ENCODE measurements at regions not wholly inside any gene's neighbourhood (a gene's known extent, or its start where the extent isn't known, plus 50 kb on each side); places are given as distances from the start of the nearest gene placed in this dataset.

DNA sequence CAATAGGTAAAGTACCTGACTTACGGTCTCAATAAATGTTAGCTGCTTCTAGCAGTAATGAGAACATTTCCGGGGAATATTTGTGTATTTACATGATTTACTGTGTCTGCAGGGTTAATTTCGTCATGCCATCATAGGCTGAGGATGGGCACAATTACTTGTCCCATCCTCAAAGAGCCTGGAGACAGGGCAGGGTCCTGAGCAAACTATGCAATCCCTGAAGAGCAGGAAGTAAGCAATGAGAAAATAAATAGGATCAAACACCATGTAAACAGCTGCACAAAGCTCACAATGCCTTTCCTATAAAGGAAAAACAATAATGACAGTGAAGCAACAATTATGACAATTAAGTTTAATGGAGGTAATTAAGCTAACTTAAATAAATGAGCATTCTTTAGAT, 114.6 kb upstream of the FOXQ1 start:
- H4K20me1 ChIP-seq (ENCODE audit: insufficient read depth, low read length), result no peaks in the 10 kb centered on the region
- H3K4me3 ChIP-seq (ENCODE audit: low read length), result no peak overlapping the region
- H3K9me3 ChIP-seq (replicated peaks; ENCODE audit: insufficient read depth, low read length), result no peaks in the 10 kb centered on the region
- no peak overlapping the region for H3K27ac ChIP-seq (ENCODE audit: low read length)
- H3K4me1 ChIP-seq (ENCODE audit: low read length), result no peaks in the 10 kb centered on the region
- no peaks in the 10 kb centered on the region for H3K36me3 ChIP-seq (replicated peaks; ENCODE audit: insufficient read depth, low read length)
- TF ChIP-seq EZH2 (optimal IDR thresholded peaks at IDR 0.05; ENCODE audit: low read depth, low read length) (no peak), EZH2phosphoT487 (IDR thresholded peaks at IDR 0.05; ENCODE audit: low read length) (no peak)
- TF ChIP-seq, protein P1, sequence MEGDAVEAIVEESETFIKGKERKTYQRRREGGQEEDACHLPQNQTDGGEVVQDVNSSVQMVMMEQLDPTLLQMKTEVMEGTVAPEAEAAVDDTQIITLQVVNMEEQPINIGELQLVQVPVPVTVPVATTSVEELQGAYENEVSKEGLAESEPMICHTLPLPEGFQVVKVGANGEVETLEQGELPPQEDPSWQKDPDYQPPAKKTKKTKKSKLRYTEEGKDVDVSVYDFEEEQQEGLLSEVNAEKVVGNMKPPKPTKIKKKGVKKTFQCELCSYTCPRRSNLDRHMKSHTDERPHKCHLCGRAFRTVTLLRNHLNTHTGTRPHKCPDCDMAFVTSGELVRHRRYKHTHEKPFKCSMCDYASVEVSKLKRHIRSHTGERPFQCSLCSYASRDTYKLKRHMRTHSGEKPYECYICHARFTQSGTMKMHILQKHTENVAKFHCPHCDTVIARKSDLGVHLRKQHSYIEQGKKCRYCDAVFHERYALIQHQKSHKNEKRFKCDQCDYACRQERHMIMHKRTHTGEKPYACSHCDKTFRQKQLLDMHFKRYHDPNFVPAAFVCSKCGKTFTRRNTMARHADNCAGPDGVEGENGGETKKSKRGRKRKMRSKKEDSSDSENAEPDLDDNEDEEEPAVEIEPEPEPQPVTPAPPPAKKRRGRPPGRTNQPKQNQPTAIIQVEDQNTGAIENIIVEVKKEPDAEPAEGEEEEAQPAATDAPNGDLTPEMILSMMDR (IDR thresholded peaks at IDR 0.05; ENCODE audit: low read length), result no peak
- no peaks in the 10 kb centered on the region for H3F3A ChIP-seq (ENCODE audit: insufficient read depth, low read length)
- no peaks in the 10 kb centered on the region for H3K79me2 ChIP-seq (ENCODE audit: low read length)
- no peak overlapping the region for H3K9ac ChIP-seq (ENCODE audit: low read length)
- no peak overlapping the region for H2AFZ ChIP-seq (ENCODE audit: low read length)
- no peak overlapping the region for H3K4me2 ChIP-seq (ENCODE audit: low read depth, low read length)
- H3K9me2 ChIP-seq (replicated peaks; ENCODE audit: insufficient read depth, low read length), result no peaks in the 10 kb centered on the region
- no peaks in the 10 kb centered on the region for H3K27me3 ChIP-seq (replicated peaks; ENCODE audit: insufficient read depth, low read length)
- no peak for DNase-seq

DNA sequence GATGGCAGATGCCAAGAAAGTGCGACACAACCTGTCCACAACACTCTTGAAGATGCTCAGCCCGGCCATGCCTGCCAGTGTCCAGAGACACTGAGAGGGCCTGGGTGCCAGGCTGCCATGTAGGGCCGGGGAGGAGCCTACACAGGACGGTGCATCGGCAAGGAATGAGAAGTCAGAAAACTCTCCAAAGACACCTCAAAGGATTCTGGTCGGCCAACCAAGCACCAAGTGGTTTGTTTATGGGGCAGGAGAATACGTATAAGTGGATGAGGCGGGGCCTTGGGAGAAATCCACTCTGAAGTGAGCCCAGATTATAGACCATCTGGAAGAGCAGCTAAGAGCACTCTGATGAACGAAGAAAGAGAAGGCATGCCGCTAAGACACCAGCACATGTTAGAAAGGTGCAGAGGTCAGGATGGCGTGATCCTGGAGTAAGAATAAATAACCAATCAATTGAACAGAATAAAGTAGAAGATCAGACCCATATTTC, 120.7 kb upstream of the FOXQ1 start:
- no peaks in the 10 kb centered on the region for H3K4me1 ChIP-seq (ENCODE audit: low read length)
- H3F3A ChIP-seq (ENCODE audit: insufficient read depth, low read length), result no peaks in the 10 kb centered on the region
- no peak overlapping the region for H3K4me3 ChIP-seq (ENCODE audit: low read length)
- H3K9me3 ChIP-seq (replicated peaks; ENCODE audit: insufficient read depth, low read length), result no peaks in the 10 kb centered on the region
- no peak overlapping the region for H3K9ac ChIP-seq (ENCODE audit: low read length)
- H3K79me2 ChIP-seq (ENCODE audit: low read length), result no peaks in the 10 kb centered on the region
- H3K27ac ChIP-seq (ENCODE audit: low read length), result no peak overlapping the region
- no peaks in the 10 kb centered on the region for H3K27me3 ChIP-seq (replicated peaks; ENCODE audit: insufficient read depth, low read length)
- H4K20me1 ChIP-seq (ENCODE audit: insufficient read depth, low read length), result no peaks in the 10 kb centered on the region
- no peaks in the 10 kb centered on the region for H3K9me2 ChIP-seq (replicated peaks; ENCODE audit: insufficient read depth, low read length)
- H3K36me3 ChIP-seq (replicated peaks; ENCODE audit: insufficient read depth, low read length), result no peaks in the 10 kb centered on the region
- H3K4me2 ChIP-seq (ENCODE audit: low read depth, low read length), result no peak overlapping the region
- TF ChIP-seq EZH2 (optimal IDR thresholded peaks at IDR 0.05; ENCODE audit: low read depth, low read length) (no peak), EZH2phosphoT487 (IDR thresholded peaks at IDR 0.05; ENCODE audit: low read length) (no peak)
- TF ChIP-seq, protein P1 (IDR thresholded peaks at IDR 0.05; ENCODE audit: low read length), result no peak
- no peak for DNase-seq
- H2AFZ ChIP-seq (ENCODE audit: low read length), result no peak overlapping the region

DNA sequence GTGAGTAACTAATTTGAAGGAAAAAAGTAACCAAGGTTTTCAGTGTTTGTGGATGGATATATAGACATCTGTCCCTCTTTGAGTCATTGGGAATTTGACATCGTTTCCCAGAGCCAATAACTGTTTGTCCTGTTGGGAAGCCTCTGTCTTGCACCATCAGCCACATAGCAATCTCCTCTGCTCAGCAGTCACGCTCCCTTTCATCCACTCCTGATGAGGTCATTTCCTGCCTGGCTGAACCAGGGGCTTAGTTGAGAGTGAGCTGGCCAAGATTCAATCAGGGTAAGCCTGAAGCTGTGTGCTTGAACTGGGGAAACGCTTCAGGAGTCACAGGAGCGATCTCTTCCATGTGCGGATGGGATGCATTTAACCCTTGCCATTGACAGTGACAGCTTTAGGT, 121.5 kb upstream of the FOXQ1 start:
- H4K20me1 ChIP-seq (ENCODE audit: insufficient read depth, low read length), result no peaks in the 10 kb centered on the region
- no peaks in the 10 kb centered on the region for H3K9me3 ChIP-seq (replicated peaks; ENCODE audit: insufficient read depth, low read length)
- no peaks in the 10 kb centered on the region for H3K79me2 ChIP-seq (ENCODE audit: low read length)
- H3K27ac ChIP-seq (ENCODE audit: low read length), result no peak overlapping the region
- H3K9ac ChIP-seq (ENCODE audit: low read length), result no peak overlapping the region
- TF ChIP-seq EZH2 (optimal IDR thresholded peaks at IDR 0.05; ENCODE audit: low read depth, low read length) (no peak), EZH2phosphoT487 (IDR thresholded peaks at IDR 0.05; ENCODE audit: low read length) (no peak)
- TF ChIP-seq, protein P1 (IDR thresholded peaks at IDR 0.05; ENCODE audit: low read length), result no peak
- no peaks in the 10 kb centered on the region for H3K27me3 ChIP-seq (replicated peaks; ENCODE audit: insufficient read depth, low read length)
- no peaks in the 10 kb centered on the region for H3K4me1 ChIP-seq (ENCODE audit: low read length)
- no peak overlapping the region for H3K4me3 ChIP-seq (ENCODE audit: low read length)
- H3K36me3 ChIP-seq (replicated peaks; ENCODE audit: insufficient read depth, low read length), result no peaks in the 10 kb centered on the region
- no peaks in the 10 kb centered on the region for H3F3A ChIP-seq (ENCODE audit: insufficient read depth, low read length)
- H3K4me2 ChIP-seq (ENCODE audit: low read depth, low read length), result no peak overlapping the region
- H3K9me2 ChIP-seq (replicated peaks; ENCODE audit: insufficient read depth, low read length), result no peaks in the 10 kb centered on the region
- H2AFZ ChIP-seq (ENCODE audit: low read length), result no peak overlapping the region
- no peak for DNase-seq

All from MM.1S (cell line).